Hematopoietic multipotent progenitor cell treated with erythropoietin and hydrocortisone succinate and interleukin-3 and kit ligand, for 6 days (in vitro differentiated cells): ENCODE measurements at regions not wholly inside any gene's neighbourhood (a gene's known extent, or its start where the extent isn't known, plus 50 kb on each side); places are given as distances from the start of the nearest gene placed in this dataset.
A peak's percentile ranks its signal among the peaks of the same experiment; 100 is the strongest.
"Not testable (repeated sequence)": the region's sequence is repeated elsewhere in the genome, so short reads cannot be mapped to it uniquely, and the experiment has no call there.

ENCODE experiments used
- DNase-seq: peaks from one replicate; pipeline ENCODE4 v3.0.0-alpha.2; 2015

GRCh38 chr10:21405981-21406380 is 119.5 kb downstream of the SKIDA1 start:
- DNase-seq, result no peak

- DNase-seq, result no peak
These were observed 122.0 kb downstream of the SKIDA1 start for GRCh38 chr10:21403256-21404015.

DNA sequence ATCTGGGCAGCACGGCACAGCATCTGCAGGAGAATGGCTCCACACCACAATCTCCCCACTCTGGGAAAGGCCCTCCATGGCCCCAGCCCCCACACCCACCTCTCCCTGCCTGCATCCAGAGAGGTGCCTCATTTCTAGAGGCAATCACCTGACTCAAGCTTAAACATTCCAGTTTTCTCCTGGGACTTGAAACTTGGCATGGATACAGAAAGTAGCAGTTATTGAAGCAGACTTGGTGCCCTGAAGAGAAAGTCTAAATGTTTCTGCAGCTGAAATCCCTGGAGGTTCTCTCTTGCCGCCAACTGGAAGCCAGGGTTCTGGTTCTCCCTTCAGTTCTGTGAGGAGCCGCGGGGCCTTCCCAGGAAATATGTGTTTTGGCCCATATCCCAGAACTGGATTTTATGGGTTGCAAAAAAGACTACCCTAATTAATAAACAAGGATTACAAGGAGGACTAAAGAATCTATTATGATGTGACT is 122.8 kb downstream of the SKIDA1 start:
- no peak for DNase-seq

DNA sequence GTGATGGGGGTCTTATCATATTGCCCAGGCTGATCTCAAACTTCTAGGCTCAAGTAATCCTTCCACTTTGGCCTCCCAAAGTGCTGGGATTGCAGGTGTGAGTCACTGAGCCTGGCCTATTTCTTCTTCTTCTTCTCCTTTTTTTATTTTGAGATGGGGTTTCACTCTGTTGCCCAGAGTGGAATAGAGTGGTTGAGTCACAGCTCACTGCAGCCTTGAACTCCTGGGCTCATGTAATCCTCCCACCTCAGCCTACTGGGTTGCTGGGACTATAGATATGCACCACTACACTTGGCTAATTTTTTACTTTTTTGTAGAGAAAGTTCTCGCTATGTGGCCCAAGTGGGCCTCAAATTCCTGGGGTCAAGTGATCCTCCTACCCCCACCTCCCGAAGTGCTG is 124.3 kb downstream of the SKIDA1 start:
- no peak for DNase-seq

DNA sequence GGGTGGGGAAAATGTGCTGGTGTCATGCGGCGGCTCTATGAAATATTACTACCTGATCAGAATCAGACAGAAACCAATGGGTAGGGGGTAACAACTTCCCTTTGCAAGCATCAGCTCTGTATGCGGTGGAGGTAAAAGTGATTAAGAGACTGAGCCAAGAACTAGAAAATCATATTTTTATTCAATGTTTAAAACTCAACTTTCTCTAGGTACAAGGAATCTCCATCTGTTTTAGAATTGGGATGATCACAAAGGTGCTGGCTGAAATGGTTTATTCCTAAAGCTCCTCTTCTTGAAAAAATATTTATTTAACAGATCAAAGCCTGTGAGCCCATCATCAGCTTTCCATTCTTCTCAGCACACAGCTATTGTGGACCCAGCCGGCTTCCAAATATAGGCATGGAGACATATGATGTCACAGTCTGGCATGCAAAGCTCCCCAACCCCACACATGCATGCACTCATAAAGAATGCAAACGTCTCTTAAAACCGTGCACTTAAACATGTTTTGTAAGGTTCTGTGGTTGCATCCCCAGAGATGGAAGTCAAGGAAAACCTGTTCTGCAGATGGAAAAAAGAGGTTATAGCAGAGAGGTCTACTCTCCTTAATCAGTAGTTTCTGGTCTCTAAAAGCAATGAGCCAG is 126.0 kb downstream of the SKIDA1 start:
- no peak for DNase-seq

- DNase-seq, result no peak
These were observed 126.8 kb downstream of the SKIDA1 start for GRCh38 chr10:21398563-21399231.

- DNase-seq, result no peak
These were observed 128.6 kb downstream of the SKIDA1 start for GRCh38 chr10:21396889-21397288.

- no peak for DNase-seq
These were observed 131.6 kb downstream of the SKIDA1 start for GRCh38 chr10:21393931-21394330.

GRCh38 chr10:21388589-21388988 is 136.9 kb downstream of the SKIDA1 start:
- no peak for DNase-seq

- no peak for DNase-seq
These were observed 137.6 kb downstream of the SKIDA1 start for GRCh38 chr10:21387868-21388267.

- DNase-seq, result no peak
These were observed 139.4 kb downstream of the SKIDA1 start for GRCh38 chr10:21385996-21386585.

DNA sequence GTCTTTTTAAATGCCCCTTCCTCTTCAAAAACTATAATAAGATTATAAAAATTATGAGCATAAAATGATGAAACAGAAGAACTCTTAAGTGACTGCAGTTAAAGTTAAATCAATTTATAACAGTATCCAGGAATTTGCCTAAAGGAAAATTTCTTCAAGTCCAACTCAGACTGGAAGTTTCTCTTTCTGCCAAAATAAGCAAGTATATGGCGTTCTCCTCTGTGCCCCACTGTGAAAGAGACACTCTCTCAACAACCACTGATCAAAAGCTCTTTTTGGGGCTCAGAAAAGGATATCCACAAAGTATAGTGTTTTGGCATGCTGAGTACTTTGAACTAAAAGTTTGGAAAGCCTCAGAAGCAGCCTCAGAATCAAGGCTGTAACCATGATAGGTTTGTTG is 139.9 kb downstream of the SKIDA1 start:
- DNase-seq, result no peak

DNA sequence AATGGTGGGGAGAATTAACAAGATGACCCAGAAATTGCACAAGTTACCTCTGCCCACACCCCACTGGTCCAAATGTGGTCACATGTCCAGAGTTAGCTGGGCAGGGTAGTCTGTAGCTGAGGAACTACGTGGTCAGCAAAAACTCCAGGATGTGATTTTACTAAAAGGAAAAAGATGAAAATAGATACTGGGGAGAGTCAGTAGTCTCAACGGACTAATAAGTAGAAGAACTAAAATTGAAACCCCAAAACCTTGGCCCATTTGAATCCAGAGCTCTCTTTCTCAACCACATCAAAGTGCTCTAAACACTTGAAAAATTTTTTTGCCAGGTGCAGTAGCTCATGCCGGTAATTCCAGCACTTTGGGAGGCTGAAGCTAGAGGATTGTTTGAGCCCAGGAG is 146.3 kb downstream of the SKIDA1 start:
- DNase-seq, result no peak

DNA sequence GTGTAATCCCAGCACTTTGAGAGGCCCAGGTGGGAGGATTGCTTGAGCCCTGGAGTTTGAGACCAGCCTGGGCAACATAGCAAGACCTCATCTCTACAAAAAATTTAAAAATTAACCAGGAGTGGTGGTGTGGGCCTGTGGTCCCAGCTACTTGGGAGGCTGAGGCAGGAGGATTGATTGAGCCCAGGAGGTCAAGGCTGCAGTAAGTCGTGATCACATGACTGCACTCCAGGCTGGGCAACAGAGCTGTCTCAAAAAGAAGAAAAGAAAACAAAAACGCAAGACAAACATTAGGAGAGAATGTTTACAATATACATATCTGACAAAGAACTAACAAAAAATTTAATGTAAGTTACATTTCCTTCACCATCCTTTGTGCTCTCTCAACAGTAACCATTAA is 150.2 kb downstream of the SKIDA1 start:
- not testable (repeated sequence) for DNase-seq

- DNase-seq, result not testable (repeated sequence)
These were observed 151.6 kb downstream of the SKIDA1 start for GRCh38 chr10:21373881-21374280.

DNA sequence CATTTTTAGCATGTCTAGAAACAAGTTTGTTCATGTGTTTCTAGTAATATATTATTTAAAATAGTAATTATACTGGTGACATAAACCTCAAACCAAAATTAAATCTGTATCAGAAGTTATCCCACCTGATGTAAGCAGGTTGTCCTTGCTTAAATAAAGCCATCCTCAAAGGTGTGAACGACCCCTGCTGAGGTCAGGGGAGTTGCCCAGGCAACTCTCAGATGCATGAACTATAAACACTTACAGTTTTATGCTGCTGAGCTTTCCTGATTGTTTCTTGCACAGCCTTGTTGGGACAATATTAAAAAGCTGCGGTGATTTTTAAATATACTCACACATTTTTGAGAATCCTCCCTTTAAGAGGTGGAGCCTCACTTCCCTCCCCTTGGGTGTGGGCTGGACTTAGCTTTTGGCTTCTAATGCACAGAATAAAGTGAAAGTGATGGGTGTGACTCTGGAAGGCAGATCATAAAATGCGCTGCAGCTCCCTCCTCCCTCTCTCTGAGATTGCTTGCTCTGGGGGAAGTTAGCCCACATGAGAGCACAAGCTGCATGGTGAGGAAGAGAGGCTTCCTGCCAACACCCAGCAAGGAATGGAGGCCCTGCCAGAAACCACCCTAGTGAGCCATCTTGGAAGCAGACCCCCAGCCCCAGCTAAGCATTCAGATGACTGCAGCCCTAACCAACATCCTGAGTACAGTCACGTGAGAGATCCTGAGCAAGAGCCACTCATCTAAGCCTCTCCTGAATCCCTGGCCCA is 152.7 kb downstream of the SKIDA1 start:
- peak; percentile 81 for DNase-seq

GRCh38 chr10:21369697-21370096 is 155.8 kb downstream of the SKIDA1 start:
- DNase-seq, result peak; percentile 17

DNA sequence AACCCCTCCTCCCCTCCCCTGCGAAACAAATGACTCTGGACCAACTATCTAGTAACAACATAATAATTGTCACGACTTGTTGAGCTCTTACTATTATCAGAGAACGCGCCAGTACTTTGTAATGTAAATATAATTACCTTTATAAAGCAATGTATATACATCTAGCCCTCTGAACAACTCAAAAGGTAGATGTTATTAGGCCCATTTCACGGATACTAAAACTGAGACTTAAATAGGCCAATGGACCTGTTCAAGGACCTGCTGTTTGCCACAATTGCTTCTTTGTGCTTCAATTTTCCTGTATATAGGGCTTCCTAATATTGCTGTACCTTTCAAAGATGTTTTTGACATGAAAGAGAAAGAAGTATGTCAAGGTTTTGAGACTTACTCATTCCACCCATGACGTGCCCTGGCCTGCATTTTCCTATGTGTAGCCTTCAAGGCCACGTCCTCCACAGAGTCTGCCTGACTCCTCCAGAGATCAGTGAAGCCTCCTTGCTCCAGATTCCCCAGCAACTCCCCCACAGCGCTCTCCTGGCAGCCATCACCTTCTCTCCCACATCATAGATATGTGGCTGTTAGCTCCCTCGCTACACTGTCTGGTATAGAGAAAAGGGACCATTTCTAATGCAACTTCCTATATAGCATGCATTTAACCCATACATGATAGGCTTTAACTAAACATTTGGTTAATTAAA is 156.6 kb downstream of the SKIDA1 start:
- no peak for DNase-seq

- peak; percentile 41 for DNase-seq
These were observed 157.4 kb downstream of the SKIDA1 start for GRCh38 chr10:21368022-21368582.

DNA sequence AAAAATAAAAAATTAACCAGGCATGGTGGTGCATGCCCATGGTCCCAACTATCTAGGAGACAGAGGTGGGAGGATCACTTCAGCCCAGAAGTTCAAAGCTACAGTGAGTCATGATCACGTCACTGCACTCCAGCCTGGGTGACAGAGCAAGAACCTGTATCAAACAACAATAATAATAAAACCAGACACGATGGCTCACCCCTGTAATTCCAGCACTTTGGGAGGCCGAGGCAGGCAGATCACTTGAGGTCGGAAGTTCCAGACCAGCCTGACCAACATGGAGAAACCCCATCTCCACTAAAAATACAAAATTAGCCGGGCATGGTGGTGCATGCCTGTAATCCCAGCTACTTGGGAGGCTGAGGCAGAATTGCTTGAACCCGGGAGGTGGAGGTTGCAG is 159.4 kb downstream of the SKIDA1 start:
- not testable (repeated sequence) for DNase-seq

- no peak for DNase-seq
These were observed 161.0 kb downstream of the SKIDA1 start for GRCh38 chr10:21364196-21365114.
